SH-SY5Y (cell line): ENCODE measurements at regions not wholly inside any gene's neighbourhood (a gene's known extent, or its start where the extent isn't known, plus 50 kb on each side); places are given as distances from the start of the nearest gene placed in this dataset.

Experiments used
- GATA2 ChIP-seq: IDR thresholded peaks from 2 replicates; pipeline ENCODE4 v1.6.1; 2011; ENCODE audit warnings: mild to moderate bottlenecking, low read depth, low read length
- GATA3 ChIP-seq: IDR thresholded peaks from 2 replicates; pipeline ENCODE4 v1.6.1; 2011; ENCODE audit warnings: low read depth, mild to moderate bottlenecking, low read length, moderate library complexity

DNA sequence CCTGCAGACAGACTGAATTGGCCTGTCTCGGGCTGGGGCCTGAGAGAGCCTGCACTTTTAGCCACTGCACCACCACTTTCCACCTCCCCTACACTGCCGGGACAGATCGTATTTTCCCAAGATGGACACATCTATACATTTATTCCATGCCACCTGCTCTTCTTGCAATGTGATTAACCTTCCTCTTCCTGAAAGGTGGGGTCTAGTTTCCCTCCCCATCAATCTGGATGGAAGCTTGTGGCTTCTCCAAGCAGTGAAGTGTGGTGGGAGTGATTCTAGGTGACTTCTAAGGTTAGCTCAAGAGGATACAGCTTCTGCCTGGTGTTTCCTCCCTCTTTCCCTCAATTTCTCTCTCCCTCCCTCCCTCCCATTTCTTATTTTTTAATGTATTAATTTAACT, 143.7 kb downstream of the GPCPD1 start:
- TF ChIP-seq GATA3 (no peak), GATA2 (no peak)

DNA sequence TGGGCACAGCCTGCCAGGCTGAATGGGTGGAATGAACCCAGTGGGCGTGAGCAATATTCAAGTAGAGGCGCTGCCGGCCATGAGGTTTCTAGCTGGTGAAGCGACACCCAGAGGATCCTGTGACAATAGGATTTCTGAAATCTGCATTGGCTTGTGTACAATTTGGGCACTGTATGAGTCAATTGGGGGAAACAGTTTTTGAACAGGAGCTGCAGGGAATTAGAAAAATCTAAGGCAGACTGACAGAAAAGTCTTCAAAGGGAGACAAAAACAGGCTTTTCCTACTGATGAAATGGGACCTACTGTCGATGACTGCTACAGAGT, 145.2 kb downstream of the GPCPD1 start:
- TF ChIP-seq GATA2 (no peak), GATA3 (no peak)

DNA sequence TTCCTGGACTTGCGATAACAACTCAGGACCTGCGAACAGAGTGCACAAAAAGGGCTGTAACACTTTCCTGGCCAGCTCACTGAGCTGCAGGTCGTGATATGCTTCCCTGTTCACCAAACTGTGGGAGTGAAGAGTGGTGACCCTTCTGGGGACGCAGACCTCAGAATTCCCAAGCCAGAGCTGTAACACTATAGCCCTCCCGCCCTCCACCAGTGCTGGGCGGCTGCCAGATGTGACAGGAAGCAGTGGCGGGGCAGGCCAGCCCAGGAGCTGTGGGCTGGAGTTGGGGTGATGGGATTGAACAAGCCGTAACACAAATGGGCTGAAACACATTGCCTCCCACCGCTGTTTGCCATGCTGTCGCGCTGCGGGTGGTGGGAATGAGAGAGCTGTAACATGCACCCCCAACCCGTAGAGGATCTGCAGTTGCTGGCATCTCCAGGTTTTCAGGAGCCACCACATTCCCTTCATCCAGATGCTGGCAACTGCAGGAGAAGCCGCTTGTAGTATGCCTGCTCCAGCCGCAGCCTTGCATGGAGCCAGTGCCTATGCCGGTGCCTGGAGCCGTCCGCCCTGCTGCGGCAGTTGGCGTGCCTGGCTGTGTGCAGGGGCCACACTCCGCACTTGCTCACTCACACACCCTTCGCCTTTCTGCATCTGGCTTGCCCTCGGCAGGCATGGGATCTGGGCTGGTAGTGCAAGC, 145.8 kb downstream of the GPCPD1 start:
- TF ChIP-seq GATA2 (no peak), GATA3 (no peak)

DNA sequence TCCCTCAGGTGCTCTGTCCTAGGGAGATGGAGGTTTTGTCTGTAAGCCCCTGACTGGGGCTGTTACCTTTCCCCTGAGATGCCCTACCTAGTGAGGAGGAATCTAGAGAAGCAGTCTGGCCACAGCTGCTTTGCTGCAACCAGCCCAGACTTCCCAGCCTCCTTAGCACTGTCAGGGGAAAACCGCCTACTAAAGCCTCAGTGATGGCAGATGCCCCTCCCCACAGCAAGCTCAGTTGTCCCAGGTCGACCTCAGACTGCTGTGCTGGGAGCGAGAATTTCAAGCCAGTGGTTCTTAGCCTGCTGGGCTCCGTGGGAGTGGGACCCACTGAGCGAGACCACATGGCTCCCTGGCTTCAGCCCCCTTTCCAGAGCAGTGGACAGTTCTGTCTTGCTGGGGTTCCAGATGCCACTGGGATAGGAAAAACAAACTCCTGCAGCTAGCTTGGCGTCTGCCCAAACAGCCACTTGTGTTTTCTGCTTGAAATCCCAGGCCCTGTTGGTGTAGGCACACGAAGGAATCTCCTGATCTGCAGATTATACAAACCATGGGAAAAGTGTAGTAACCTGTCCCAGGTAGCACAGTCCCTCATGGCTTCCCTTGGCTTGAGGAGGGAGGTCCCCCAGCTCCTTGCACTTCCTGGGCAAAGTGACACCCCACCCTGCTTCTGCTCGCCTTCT, 146.4 kb upstream of the PROKR2 start:
- TF ChIP-seq GATA3 (no peak), GATA2 (no peak)

DNA sequence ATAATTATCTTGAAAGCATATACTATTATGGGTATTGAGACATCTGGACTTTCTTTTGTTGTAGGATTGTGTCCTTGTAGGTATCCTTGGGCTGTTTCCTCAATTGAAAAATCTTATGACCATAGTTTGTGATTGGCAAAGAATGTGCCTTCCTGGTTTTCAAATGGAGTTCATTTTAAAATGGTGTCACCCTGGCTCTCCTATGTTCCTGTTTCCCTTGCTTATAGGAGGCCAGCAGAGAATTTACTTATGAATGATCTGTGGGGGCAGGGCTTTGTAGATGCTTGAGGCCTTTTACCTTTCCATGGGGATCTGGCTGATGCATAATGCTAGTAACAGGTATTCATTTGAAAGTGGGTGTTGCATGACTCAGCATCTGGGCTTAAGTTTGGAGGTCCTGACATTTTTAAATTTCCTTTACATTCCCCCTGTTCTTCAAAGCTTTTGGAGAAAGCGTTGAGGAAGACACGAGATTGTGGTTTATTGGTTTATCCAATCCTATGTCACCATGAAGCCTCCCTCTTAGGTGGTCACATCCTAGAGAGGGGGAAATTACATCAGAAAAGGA, 135.0 kb upstream of the PROKR2 start:
- TF ChIP-seq GATA2 (no peak), GATA3 (no peak)

DNA sequence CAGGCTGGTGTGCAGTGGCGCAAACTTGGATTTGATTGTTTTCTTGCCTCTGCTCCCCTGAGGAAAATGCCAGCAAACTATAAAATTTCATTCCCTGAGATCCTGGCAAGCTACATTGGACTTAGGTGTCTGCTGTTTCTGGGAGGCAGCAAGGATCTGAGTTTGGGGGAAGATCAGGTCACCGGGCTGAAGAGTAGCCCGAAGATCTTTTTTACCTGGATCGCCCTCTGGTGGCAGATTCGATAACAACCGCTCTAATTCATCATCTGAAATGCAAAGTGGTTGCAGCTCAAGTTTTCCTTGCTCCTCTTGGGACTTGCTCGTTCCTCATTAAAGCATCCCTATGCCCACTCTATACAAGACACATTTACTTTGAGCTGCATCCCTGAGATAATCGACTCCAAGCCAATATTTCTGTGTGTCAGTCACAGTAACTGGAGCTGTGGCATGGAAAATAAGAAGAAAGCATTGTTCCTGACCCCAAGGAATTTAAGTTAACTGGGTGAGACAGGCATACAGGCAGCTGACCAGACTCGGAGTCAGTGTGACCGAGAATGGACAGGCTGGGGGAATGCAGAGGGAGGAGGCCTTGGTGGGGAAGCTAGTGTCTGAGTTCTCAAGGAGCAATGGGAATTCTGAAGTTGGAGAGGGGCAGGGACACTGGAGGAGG, 131.8 kb upstream of the PROKR2 start:
- TF ChIP-seq GATA2, result no peak
- TF ChIP-seq GATA3, result no peak

DNA sequence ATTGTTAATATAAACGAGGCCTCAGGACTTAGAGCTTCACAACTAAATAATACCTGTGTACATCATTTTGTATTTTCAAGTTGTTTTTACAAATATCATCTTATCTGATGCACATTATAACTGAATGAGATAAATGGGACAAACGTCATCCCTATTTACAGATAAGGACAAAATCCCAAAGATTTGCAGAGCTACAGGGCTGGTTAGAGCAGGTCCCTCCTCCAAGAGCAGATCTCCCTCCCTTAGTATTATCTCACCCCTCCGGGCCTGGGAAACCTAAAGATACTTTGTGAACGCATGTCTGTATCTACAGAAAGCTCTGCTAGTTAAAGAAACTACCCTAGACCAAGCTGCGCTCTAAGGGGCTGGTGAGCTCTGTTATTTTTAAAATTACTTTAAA, 130.4 kb upstream of the PROKR2 start:
- TF ChIP-seq GATA3 (0 out of 2 replicates have a peak, but pooled peaks have one; percentile 20), GATA2 (no peak)

DNA sequence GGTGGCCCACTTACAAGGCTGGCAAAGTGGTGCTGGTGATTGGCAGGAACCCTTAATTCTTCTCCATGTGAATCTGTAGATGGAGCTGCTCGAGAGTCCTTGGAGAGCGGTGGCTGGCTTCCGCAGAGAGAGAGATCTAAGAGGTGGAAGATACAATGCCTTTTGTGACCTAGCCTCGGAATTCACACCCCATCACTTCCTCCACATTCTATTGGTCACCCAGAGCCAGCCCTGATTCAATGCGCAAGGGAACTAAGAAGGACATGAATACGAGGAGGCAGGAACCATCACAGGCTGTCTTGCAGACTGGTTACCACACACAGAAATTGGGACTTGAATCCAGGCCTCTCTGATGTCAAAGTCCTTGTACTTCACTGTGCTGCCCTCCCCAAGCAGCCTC, 128.9 kb upstream of the PROKR2 start:
- no peak for TF ChIP-seq GATA3
- no peak for TF ChIP-seq GATA2

DNA sequence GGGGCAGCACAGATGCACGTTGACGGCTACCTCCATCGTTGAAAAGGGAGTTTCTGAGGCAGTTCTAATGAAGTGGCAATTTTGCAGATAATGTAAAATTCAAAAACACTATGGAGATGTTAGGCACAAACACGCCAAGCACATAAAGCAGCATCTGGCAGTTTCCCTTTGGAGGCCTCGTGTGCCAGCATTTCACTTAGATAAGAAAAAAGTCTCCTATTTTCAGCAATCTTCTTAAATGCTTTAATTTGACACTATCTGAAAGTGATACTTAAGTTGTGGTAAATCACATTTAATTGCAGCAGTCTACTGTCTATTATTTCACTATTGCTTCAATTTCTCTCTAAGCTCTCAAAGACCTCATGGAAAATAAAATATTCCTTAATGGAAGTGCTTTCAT, 125.3 kb upstream of the PROKR2 start:
- TF ChIP-seq GATA2, result no peak
- no peak for TF ChIP-seq GATA3

DNA sequence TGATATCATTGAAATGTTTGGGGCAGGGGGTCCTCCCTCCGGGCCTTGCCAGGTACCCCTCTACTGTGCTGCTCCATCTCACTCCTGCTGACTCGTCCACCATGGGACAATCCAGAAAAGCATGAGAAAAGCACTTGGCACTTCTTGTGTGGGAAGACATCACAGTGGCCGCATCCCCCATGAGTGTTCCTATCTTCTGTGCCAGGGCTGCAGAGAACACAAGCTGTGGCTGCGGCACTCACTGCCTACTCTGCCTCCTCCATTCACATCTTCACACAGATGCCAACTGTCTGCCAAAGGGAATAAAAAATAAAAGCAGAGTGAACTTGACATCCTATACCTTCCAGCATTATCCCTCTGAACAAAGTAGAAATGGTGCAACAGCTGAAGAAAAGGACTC, 117.4 kb upstream of the PROKR2 start:
- TF ChIP-seq GATA2 (no peak), GATA3 (no peak)

DNA sequence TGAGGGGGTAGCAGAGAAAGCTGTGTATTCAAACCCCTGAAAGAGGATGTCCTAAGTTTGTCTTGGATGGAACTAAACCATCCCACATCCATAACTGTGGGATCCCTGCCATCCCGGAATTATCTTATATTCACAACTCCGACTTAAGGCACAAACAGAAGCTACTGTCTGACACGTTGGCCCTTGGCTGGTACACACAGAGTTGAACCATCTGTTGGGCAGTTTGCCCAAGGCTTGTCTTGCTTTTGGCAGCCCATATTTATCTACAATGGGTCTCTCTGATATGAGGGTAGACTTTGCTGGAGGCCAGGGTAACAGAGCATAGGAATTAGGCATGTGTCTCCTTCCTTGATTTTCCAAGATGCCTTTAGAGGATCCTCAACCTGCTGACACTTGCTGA, 116.6 kb upstream of the PROKR2 start:
- TF ChIP-seq GATA3, result no peak

DNA sequence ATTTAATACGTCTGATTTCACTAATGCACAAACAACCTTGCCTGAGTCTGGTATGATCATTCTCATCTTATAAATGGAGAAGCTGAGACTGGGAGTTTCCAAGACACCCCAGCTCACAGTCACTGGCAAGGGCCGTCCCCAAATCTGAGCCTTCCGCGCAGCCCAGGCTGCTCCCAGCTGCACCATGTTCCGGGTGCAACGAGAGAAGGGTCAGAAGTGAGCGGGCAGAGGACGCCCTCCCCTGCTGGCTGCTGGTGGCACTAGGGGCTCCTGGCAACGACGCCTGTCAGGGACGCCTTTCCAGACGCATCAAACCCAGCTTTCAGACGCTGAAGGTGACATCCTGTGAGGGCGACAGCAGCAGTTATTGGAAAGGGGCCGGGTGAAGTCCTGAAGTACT, 115.3 kb upstream of the PROKR2 start:
- no peak for TF ChIP-seq GATA3

DNA sequence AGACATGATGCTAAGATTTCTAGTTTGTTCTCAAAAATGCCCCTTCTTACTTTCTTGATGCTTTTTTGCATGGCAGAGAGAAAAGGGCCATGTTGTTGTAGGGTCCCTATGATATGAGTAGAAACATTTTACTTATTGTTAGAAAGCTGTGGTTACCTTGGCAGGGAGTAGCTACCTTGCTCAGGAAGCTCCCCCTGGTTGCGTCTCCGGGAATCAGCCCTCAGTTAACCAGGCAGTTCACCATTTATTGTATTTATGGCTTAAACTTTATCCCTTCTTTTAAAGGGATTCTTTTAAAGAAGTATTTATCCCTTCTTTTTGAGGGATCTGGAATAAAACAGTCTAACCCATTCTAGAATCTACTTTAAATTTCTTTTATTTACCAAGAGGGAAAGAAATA, 113.9 kb upstream of the PROKR2 start:
- TF ChIP-seq GATA3, result no peak

DNA sequence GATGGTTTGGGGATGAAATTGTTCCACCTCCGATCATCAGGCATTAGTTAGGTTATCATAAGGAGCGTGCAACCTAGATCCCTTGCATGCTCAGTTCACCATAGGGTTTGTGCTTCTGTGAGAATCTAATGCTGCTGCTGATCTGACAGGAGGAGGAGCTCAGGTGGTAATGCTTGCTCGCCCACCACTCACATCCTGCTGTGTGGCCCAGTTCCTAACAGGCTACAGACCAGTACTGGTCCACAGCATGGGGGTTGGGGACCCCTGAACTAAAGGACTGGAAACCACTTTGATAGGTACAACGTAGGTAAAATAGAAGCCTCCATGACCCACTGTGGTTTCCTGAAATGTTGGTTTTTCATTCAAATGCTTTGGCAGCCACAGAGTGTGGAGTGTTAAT, 109.3 kb upstream of the PROKR2 start:
- TF ChIP-seq GATA2 (no peak), GATA3 (no peak)

DNA sequence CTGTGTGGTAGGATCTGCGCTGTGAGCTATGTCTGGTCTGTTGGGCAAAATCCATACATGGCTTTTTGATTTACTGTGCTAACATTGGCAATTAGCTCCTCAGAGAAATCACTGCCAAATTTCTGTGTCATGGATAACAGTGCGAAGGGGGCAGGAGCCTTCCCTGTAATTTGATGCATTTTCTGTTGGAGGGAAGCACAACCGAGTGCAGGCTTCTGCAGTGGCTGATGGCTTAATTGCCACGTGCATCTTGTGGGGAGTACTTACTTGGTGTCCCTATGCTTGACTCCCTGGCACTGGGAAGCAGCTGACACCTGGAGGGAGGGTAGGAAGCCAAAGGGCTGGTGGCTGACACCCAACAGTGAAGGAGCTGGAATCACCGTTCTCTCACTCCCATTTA, 99.3 kb upstream of the PROKR2 start:
- TF ChIP-seq GATA3 (no peak), GATA2 (no peak)
